HG02870 (cell line): ENCODE measurements at regions not wholly inside any gene's neighbourhood (a gene's known extent, or its start where the extent isn't known, plus 50 kb on each side); places are given as distances from the start of the nearest gene placed in this dataset.
"Not testable (repeated sequence)": the region's sequence is repeated elsewhere in the genome, so short reads cannot be mapped to it uniquely, and the experiment has no call there.

Experiments
- ATAC-seq: cut with Tn5 transposase; IDR thresholded peaks from one replicate; pipeline ENCODE4 v1.9.1; 2021; ENCODE audit warnings: mild to moderate bottlenecking, moderate library complexity; ENCODE audit not compliant: unreplicated experiment

GRCh38 chr10:30560326-30560725 lies 69.2 kb downstream of the LYZL2 start:
- ATAC-seq = no peak

GRCh38 chr10:30559180-30559579 lies 70.4 kb downstream of the LYZL2 start:
- ATAC-seq = no peak

GRCh38 chr10:30558411-30558810 lies 71.1 kb downstream of the LYZL2 start:
- ATAC-seq = no peak

GRCh38 chr10:30557884-30558283 lies 71.7 kb downstream of the LYZL2 start:
- no peak for ATAC-seq

- ATAC-seq = no peak
Observed at GRCh38 chr10:30556189-30556588, 73.4 kb downstream of the LYZL2 start.

GRCh38 chr10:30555465-30555864 lies 74.1 kb downstream of the LYZL2 start:
- no peak for ATAC-seq

- no peak for ATAC-seq
Observed at GRCh38 chr10:30554440-30554825, 75.1 kb downstream of the LYZL2 start.

GRCh38 chr10:30553626-30554439 lies 75.7 kb downstream of the LYZL2 start:
- ATAC-seq = no peak

- no peak for ATAC-seq
Observed at GRCh38 chr10:30553018-30553625, 76.4 kb downstream of the LYZL2 start.

GRCh38 chr10:30550967-30551815 lies 78.4 kb downstream of the LYZL2 start:
- no peak for ATAC-seq

- not testable (repeated sequence) for ATAC-seq
Observed at GRCh38 chr10:30549134-30549687, 80.3 kb downstream of the LYZL2 start.

- no peak for ATAC-seq
Observed at GRCh38 chr10:30546511-30546910, 83.0 kb downstream of the LYZL2 start.

GRCh38 chr10:30542895-30543288 lies 86.7 kb downstream of the LYZL2 start:
- ATAC-seq = peak; percentile 31

GRCh38 chr10:30542001-30542894 lies 87.3 kb downstream of the LYZL2 start:
- peak; percentile 38 for ATAC-seq

GRCh38 chr10:30540276-30540675 lies 89.3 kb downstream of the LYZL2 start:
- ATAC-seq = no peak

- ATAC-seq = no peak
Observed at GRCh38 chr10:30538086-30538485, 91.5 kb downstream of the LYZL2 start.

- ATAC-seq = no peak
Observed at GRCh38 chr10:30537586-30537985, 92.0 kb downstream of the LYZL2 start.

GRCh38 chr10:30537158-30537557 lies 92.4 kb downstream of the LYZL2 start:
- ATAC-seq = not testable (repeated sequence)

GRCh38 chr10:30536578-30536977 lies 93.0 kb downstream of the LYZL2 start:
- no peak for ATAC-seq

- no peak for ATAC-seq
Observed at GRCh38 chr10:30535677-30536076, 93.9 kb downstream of the LYZL2 start.
